Eye (tissue), 1 donor: ENCODE measurements at regions not wholly inside any gene's neighbourhood (a gene's known extent, or its start where the extent isn't known, plus 50 kb on each side); places are given as distances from the start of the nearest gene placed in this dataset.

Experiments used
- DNase-seq: peaks from one replicate; pipeline ENCODE4 v3.0.0-alpha.2; 2015

DNA sequence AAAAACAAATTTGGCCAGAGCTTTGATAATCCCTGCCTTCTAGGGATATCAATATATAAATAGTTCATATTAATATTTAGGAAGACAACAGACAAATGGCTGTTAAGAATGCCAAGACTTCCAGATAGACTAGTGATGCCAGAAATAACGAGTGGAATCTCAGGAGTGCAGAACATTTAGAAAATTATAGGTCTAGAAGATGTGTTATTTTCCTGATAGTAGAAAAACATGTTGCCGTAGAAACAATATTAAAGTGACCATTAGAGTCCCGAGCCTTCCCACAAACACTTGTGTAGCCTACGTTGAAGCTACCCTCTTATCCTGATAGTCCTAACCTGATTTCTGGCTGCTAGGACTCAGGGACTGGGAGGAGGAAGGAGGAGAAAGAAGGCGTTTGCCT, 54.3 kb upstream of the ITGA6 start:
- DNase-seq = no peak

DNA sequence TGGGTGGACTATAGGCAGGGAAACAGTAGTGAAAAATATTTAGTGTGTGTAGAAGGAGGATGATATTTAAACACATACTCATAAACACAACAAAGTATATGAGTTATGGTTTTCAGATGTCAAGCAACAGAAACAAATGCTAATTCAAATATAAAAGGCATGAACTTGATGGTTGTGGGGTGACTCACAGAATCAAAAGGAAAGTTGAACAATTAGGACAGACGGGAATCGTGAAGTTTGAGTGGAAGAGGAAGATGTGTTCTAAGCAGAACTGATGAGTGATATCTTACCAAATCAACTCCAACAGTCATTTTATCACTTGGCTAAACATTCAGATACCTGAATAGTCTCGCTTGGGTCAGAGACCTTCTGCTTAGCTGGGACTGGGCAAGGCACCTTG, 53.6 kb upstream of the ITGA6 start:
- no peak for DNase-seq

DNA sequence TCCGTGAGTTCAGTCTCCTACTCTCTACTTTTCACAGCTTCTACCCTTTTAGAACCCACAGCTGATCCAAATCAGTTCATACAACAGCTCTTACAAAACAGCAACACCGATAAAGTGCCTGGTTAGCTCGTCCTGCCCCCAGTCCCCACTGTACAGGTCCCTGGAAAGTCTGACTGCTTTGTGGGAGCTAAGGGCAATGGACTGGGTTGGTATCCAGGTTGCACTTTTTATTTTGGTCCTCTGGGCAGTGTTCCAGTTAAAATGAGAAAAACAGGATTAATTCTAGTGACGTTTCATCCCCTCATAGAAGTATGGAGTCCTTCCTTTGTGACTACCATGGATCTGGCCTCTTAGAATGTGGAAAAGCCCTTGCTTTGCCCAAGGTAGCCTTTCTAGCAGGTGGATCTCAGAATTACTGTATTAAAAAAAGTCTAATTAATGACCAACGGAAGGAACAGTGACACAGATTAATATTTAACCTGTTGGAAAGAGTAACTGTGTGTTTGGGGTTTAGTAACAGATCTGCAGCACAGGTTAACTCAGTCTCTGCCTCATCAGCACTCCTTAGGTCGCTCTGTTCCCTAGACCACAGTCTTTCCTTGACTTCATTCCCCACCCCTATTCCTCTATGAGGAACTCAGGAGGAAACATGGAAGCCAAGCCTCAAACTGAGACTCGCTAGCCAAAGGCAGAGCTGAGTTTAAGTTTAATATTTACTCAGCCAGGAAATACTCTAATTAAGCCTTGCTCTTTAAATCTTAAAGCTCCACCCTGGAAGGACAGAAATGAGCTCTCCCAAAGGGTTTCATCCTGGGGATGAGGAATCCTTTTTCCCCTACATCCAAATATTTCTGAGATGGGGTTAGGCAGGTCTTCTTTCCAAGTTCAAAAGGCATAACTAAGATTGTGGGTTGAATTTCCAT, 52.8 kb upstream of the ITGA6 start:
- DNase-seq = no peak

DNA sequence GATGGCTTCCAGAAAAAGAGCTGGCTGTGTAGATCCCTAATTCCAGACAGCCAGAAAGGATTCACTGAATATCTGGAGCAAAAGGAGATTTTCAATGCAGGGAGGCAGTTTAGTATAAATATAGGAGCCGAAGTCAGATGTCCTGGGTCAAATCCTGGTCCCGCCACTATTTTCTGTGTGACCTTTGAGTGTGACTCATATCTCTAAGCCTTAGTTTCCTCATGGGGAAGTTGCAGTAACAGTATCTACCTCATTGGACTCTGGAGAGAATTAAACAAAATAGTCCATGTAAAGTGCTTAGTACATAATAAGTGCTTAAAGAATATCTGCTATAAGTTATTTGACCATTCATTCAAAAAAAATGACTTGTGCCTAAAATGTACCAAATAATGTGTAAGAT, 52.1 kb upstream of the ITGA6 start:
- no peak for DNase-seq

DNA sequence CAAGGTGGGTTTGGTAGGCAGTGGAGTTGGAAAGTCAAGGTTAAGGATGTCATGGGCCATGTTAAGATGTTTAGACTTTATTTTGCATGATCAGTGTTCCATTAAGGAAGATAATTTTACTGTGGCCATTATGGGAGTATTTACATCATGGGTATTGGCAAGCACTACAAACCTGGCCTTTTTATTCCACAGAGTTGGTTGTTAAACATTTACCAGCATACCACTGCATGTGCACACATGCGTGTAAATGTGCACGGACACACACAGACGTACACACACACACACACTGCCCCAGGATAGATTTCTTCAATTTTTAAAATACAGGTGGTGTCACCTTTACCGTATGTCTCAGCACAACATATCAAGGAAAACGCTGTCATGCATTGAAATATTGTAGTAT, 51.4 kb upstream of the ITGA6 start:
- no peak for DNase-seq

DNA sequence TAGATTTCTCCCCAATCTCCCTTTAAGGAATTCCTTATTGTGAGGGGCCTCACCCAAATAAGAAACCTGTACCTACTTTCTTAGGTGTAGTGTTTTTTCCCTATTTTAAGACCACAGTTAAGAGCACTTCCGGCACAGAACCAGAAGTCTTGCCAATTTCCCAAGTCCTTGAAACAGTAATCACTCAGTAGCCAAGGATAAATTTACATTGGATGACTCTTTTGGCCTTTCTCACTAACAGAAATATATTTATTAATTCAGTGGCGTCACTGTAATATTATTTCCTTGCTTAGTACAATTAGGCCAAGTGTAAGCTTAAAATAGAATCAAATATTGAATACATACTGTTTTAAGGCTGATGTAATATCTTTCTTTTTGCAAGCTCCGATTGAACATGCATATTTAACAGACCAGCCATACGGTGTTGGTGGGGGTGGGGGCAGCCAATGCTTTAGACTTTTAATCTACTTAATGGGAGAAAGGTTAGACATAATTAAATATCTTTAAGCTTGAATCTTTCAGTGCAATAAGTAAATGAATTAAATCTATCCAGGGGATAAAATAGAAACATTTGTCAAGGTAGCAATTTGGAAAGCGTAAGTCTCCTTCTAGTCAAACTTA, 50.8 kb upstream of the ITGA6 start:
- DNase-seq = no peak

DNA sequence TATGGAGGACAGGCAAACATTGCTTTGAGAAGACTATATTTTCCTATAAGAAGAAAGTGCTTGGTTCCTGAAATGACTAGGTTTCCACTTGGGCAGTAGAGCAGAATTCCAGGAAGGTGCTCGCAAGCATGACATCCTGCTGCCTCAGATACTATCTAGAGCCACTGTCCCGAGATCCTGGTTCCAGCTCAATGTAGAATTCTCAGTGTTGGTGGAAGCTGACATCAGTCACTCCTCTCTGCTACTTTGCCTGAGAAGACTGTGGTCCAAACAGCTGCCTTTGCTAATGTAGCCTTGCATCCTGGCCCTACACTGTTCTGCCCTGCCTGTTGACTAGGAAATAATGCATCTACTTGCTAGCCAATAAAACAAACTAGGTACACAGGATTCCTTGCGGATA, 50.0 kb upstream of the ITGA6 start:
- no peak for DNase-seq
